ENCODE measurements at regions not wholly inside any gene's neighbourhood (a gene's known extent, or its start where the extent isn't known, plus 50 kb on each side); places are given as distances from the start of the nearest gene placed in this dataset.

GRCh38 chr11:45092404-45092785, 54.0 kb upstream of the PRDM11 start:
- H3K36me3 ChIP-seq (ENCODE audit: control insufficient read depth in 4 of 4, insufficient read depth in 4 of 4, low read length in 4 of 4) = no peaks in the 10 kb centered on the region
- TF ChIP-seq CTCF (IDR thresholded peaks at IDR 0.05; ENCODE audit: control extremely low read depth, extremely low read depth) = no peak
- no peak overlapping the region for H3K27ac ChIP-seq (ENCODE audit: low read depth in 1 of 2, low read length in 1 of 2)
- H3K4me1 ChIP-seq (ENCODE audit: control insufficient read depth in 5 of 5, insufficient read depth in 5 of 5, low read length in 5 of 5) = peaks cover 0 to 16% (median 0%) of the 10 kb centered on the region in 5 donors
- no peak for ATAC-seq (ENCODE audit: insufficient read depth, low FRiP score)
- H3K4me3 ChIP-seq = no peak overlapping the region
- H3K9ac ChIP-seq (ENCODE audit: insufficient read depth in 1 of 2, low read length in 2 of 2) = no peak overlapping the region
- H3K27me3 ChIP-seq (ENCODE audit: control insufficient read depth in 3 of 3, insufficient read depth in 3 of 3, low read length in 2 of 3) = no peaks in the 10 kb centered on the region
- no peaks in the 10 kb centered on the region for H3K9me3 ChIP-seq (ENCODE audit: control insufficient read depth in 4 of 4, insufficient read depth in 3 of 4, low read length in 3 of 4)
- no peak for DNase-seq
- 48 to 62% methylated on average over 5 of the region's 5 CpGs for WGBS, 2 donors

GRCh38 chr11:45092901-45093760, 53.3 kb upstream of the PRDM11 start:
- ATAC-seq (ENCODE audit: insufficient read depth, low FRiP score) = no peak

GRCh38 chr11:45093761-45094455, 52.5 kb upstream of the PRDM11 start:
- no peaks in the 10 kb centered on the region for H3K36me3 ChIP-seq (ENCODE audit: control insufficient read depth in 4 of 4, insufficient read depth in 4 of 4, low read length in 4 of 4)
- ATAC-seq (ENCODE audit: insufficient read depth, low FRiP score) (no peak), DNase-seq (no peak)
- WGBS, 2 donors = 85 to 87% methylated on average over 8 of the region's 8 CpGs
- no peaks in the 10 kb centered on the region for H3K27me3 ChIP-seq (ENCODE audit: control insufficient read depth in 3 of 3, insufficient read depth in 3 of 3, low read length in 2 of 3)
- H3K4me3 ChIP-seq = no peak overlapping the region
- H3K9me3 ChIP-seq (ENCODE audit: control insufficient read depth in 4 of 4, insufficient read depth in 3 of 4, low read length in 3 of 4) = no peaks in the 10 kb centered on the region
- peaks cover 0 to 14% (median 0%) of the 10 kb centered on the region in 5 donors for H3K4me1 ChIP-seq (ENCODE audit: control insufficient read depth in 5 of 5, insufficient read depth in 5 of 5, low read length in 5 of 5)
- no peak for TF ChIP-seq CTCF (IDR thresholded peaks at IDR 0.05; ENCODE audit: control extremely low read depth, extremely low read depth)
- peak overlapping the region in 1 of 2 donors; percentile 7 for H3K27ac ChIP-seq (ENCODE audit: low read depth in 1 of 2, low read length in 1 of 2)
- no peak overlapping the region for H3K9ac ChIP-seq (ENCODE audit: insufficient read depth in 1 of 2, low read length in 2 of 2)

More at GRCh38 chr11:45092901-45093760, 53.3 kb upstream of the PRDM11 start:
- no peak for TF ChIP-seq CTCF (IDR thresholded peaks at IDR 0.05; ENCODE audit: control extremely low read depth, extremely low read depth)
- H3K4me1 ChIP-seq (ENCODE audit: control insufficient read depth in 5 of 5, insufficient read depth in 5 of 5, low read length in 5 of 5) = peaks cover 0 to 14% (median 0%) of the 10 kb centered on the region in 5 donors
- whole genome bisulfite sequencing, 2 donors = 34 to 64% methylated on average over 15 of the region's 15 CpGs
- no peak overlapping the region for H3K9ac ChIP-seq (ENCODE audit: insufficient read depth in 1 of 2, low read length in 2 of 2)
- H3K27me3 ChIP-seq (ENCODE audit: control insufficient read depth in 3 of 3, insufficient read depth in 3 of 3, low read length in 2 of 3) = no peaks in the 10 kb centered on the region
- DNase-seq = no peak
- no peaks in the 10 kb centered on the region for H3K36me3 ChIP-seq (ENCODE audit: control insufficient read depth in 4 of 4, insufficient read depth in 4 of 4, low read length in 4 of 4)
- H3K4me3 ChIP-seq = no peak overlapping the region
- H3K9me3 ChIP-seq (ENCODE audit: control insufficient read depth in 4 of 4, insufficient read depth in 3 of 4, low read length in 3 of 4) = no peaks in the 10 kb centered on the region
- peak overlapping the region in 1 of 2 donors; percentile 7 for H3K27ac ChIP-seq (ENCODE audit: low read depth in 1 of 2, low read length in 1 of 2)

Measured in lung (tissue), 11 donors.